GM12878 (cell line): ENCODE measurements at regions not wholly inside any gene's neighbourhood (a gene's known extent, or its start where the extent isn't known, plus 50 kb on each side); places are given as distances from the start of the nearest gene placed in this dataset.

Experiments
- ATAC-seq: fragments of 200-7000 bp; cut with Tn5 transposase; 3 replicates; pipeline ENCODE4 v1.9.1; 2020; ENCODE audit warnings: mild to moderate bottlenecking, moderate library complexity
- BruUV-seq: library from RNA; stranded (reverse); fragments of 400-500 nt; replicated peaks from 2 replicates; lab custom pipeline; 2021; lab: Mats Ljungman, UMichigan
- CTCF ChIA-PET: fragments of 300-600 bp; sonication (Branson Sonifier 250); formaldehyde crosslinking; extraction: SDS; loops from one replicate; lab custom pipeline; 2021; ENCODE audit warnings: inconsistent platforms; lab: Yijun Ruan, JAX
- POLR2A ChIA-PET: fragments of 350-600 bp; formaldehyde crosslinking; extraction: SDS; loops from one replicate; lab custom pipeline; 2021; ENCODE audit warnings: inconsistent platforms; lab: Charles Lee
- RAD21 ChIA-PET: fragments of 300-600 bp; sonication (Branson Sonifier 250); formaldehyde crosslinking; loops from one replicate; lab custom pipeline; 2023; ENCODE audit warnings: antibody characterized with exemption; ENCODE audit not compliant: unreplicated experiment; lab: Charles Lee
- SMC1A ChIA-PET: fragments of 300-600 bp; sonication (Branson Sonifier 250); formaldehyde crosslinking; loops from one replicate; lab custom pipeline; 2023; ENCODE audit not compliant: unreplicated experiment, uncharacterized antibody; lab: Charles Lee
- DNase-seq: peaks from one replicate; pipeline ENCODE4 v3.0.0-alpha.2; 2011; ENCODE audit warnings: low read depth, low spot score
- FAIRE-seq: peaks from 3 replicates; lab custom pipeline; 2011; peaks lifted over from hg19 to GRCh38; lab: Jason Lieb, UNC
- H2AFZ ChIP-seq: 2 replicates; pipeline ENCODE4 v1.6.0; 2011; ENCODE audit warnings: low read depth, low read length, control low read depth; ENCODE audit not compliant: control insufficient read depth
- H3K27ac ChIP-seq: 2 replicates; pipeline ENCODE4 v1.5.1; 2011; ENCODE audit warnings: control low read depth; ENCODE audit not compliant: control insufficient read depth, insufficient read depth
- H3K27me3 ChIP-seq, 2 experiments: replicated peaks in 1 of 2; 2 replicates each; pipeline versions ENCODE4 v1.6.0 to v1.6.1; 2011; ENCODE audit warnings: low read length in 1 of 2; ENCODE audit not compliant: control insufficient read depth in 2 of 2, insufficient read depth in 2 of 2
- H3K36me3 ChIP-seq, 2 experiments: 2 replicates each; pipeline ENCODE4 v1.5.1; 2011; ENCODE audit warnings: low read length in 1 of 2; ENCODE audit not compliant: control insufficient read depth in 2 of 2, insufficient read depth in 2 of 2
- H3K4me1 ChIP-seq: 2 replicates; pipeline ENCODE4 v1.6.1; 2011; ENCODE audit warnings: mild to moderate bottlenecking, low read length, moderate library complexity, mixed read lengths; ENCODE audit not compliant: control insufficient read depth, insufficient read depth
- H3K4me2 ChIP-seq: 2 replicates; pipeline ENCODE4 v1.6.0; 2011; ENCODE audit warnings: control low read depth; ENCODE audit not compliant: control insufficient read depth, insufficient read depth
- H3K4me3 ChIP-seq: fragments of 200-600 bp; sonication (generic); 2 replicates; pipeline ENCODE4 v1.5.1; 2016
- H3K79me2 ChIP-seq: 2 replicates; pipeline ENCODE4 v1.6.0; 2011; ENCODE audit warnings: low read length; ENCODE audit not compliant: control insufficient read depth, insufficient read depth
- H3K9ac ChIP-seq: 2 replicates; pipeline ENCODE4 v1.8.0; 2011; ENCODE audit warnings: low read length, control low read depth, mixed read lengths; ENCODE audit not compliant: control insufficient read depth, insufficient read depth
- H3K9me3 ChIP-seq: replicated peaks from 3 replicates; pipeline ENCODE4 v1.5.1; 2011; ENCODE audit warnings: mild to moderate bottlenecking, low read length; ENCODE audit not compliant: control insufficient read depth, insufficient read depth
- H4K20me1 ChIP-seq: 2 replicates; pipeline ENCODE4 v1.6.0; 2011; ENCODE audit not compliant: control insufficient read depth, insufficient read depth
- CREM ChIP-seq: IDR thresholded peaks from 2 replicates; pipeline ENCODE4 v1.6.1; 2014; ENCODE audit warnings: antibody characterized with exemption, low read depth
- E2F8 ChIP-seq: fragments of 450-650 bp; IDR thresholded peaks from 2 replicates; pipeline ENCODE4 v1.6.1; 2018; ENCODE audit warnings: mild to moderate bottlenecking, low read depth, moderate library complexity; ENCODE audit not compliant: partially characterized antibody
- MTA2 ChIP-seq: fragments of 450-650 bp; IDR thresholded peaks from 2 replicates; pipeline ENCODE4 v1.6.1; 2016; ENCODE audit warnings: low read depth, mild to moderate bottlenecking, moderate library complexity
- NFYB ChIP-seq: IDR thresholded peaks from 2 replicates; pipeline ENCODE4 v1.6.1; 2011; ENCODE audit warnings: low read depth, mild to moderate bottlenecking, low read length, improper control_type of control experiment, moderate library complexity; ENCODE audit not compliant: insufficient read depth
- NKRF ChIP-seq: fragments of 450-650 bp; conservative IDR thresholded peaks from 2 replicates; pipeline ENCODE4 v1.6.1; 2017; ENCODE audit warnings: mild to moderate bottlenecking, moderate library complexity
- SRF ChIP-seq, 2 experiments: IDR thresholded peaks; 2 replicates each; pipeline ENCODE4 v1.6.1; 2011; ENCODE audit warnings: low read depth in 2 of 2, low read length in 2 of 2, mild to moderate bottlenecking in 1 of 2, moderate library complexity in 1 of 2
- STAT1 ChIP-seq: fragments of 450-650 bp; conservative IDR thresholded peaks from 2 replicates; pipeline ENCODE4 v1.6.1; 2014; ENCODE audit warnings: antibody characterized with exemption, mild to moderate bottlenecking
- TCF12 ChIP-seq: IDR thresholded peaks from 2 replicates; pipeline ENCODE4 v1.6.1; 2011; ENCODE audit warnings: low read depth, mild to moderate bottlenecking, low read length
- WGBS: methylation state at CpG from one replicate; pipeline ENCODE4 v1.1.6; 2016; ENCODE audit warnings: low lambda C conversion rate; ENCODE audit not compliant: insufficient replicate concordance, insufficient coverage; ENCODE audit errors: missing lambda C conversion rate; 5-methylcytosine and 5-hydroxymethylcytosine counted together
- in situ Hi-C: fragments of 300-500 bp; cut with MboI; formaldehyde crosslinking; loops from 9 replicates; pipeline ENCODE4 v1.14.3; 2018; ENCODE audit warnings: mixed read lengths
- intact Hi-C: fragments of 100-400 bp; cut with micrococcal nuclease; formaldehyde crosslinking; loops from one replicate; pipeline ENCODE4 v1.14.2; 2022; ENCODE audit not compliant: unreplicated experiment

GRCh38 chr17:53472586-53472985, 350.1 kb upstream of the KIF2B start (continued):
- no peak for TF ChIP-seq NKRF
- no peak for TF ChIP-seq E2F8
- no peak for TF ChIP-seq CREM
- TF ChIP-seq STAT1 = no peak
- TF ChIP-seq, all 136 proteins: peak for 0

- BruUV-seq = no TSS peak
- H3K27me3 ChIP-seq = no peaks in the 10 kb centered on the region
- intact Hi-C loops = no loop called here
- DNase-seq (no peak), ATAC-seq (no peak), FAIRE-seq (no peak)
- no peaks in the 10 kb centered on the region for H3K36me3 ChIP-seq
- no peak overlapping the region for H3K4me2 ChIP-seq
- no peak overlapping the region for H3K27ac ChIP-seq
- H3K79me2 ChIP-seq = no peaks in the 10 kb centered on the region
- H3K4me1 ChIP-seq = no peaks in the 10 kb centered on the region
- H3K9ac ChIP-seq = no peak overlapping the region
- in situ Hi-C loops = no loop called here
- no peak overlapping the region for H3K4me3 ChIP-seq
- no peak for TF ChIP-seq MTA2
- no peak for TF ChIP-seq TCF12
- TF ChIP-seq SRF (IDR thresholded peaks at IDR 0.05; ENCODE audit: low read depth in 2 of 2, low read length in 2 of 2) = no peak
- TF ChIP-seq NFYB = no peak
- 63% methylated on average over 7 of the region's 7 CpGs for WGBS
- ChIA-PET SMC1A (interaction anchor here (1.8 kb wide), 1 partner anchor 13 kb away, joined by 4 read pairs; no protein-coding TSS in a partner anchor), CTCF (no interaction called here), RAD21 (no interaction called here), POLR2A (no interaction called here)
- no peaks in the 10 kb centered on the region for H3K9me3 ChIP-seq
- H2AFZ ChIP-seq = no peak overlapping the region
- no peaks in the 10 kb centered on the region for H4K20me1 ChIP-seq
Measured at GRCh38 chr17:53471514-53471913, 351.2 kb upstream of the KIF2B start.
